ENCODE measurements at regions not wholly inside any gene's neighbourhood (a gene's known extent, or its start where the extent isn't known, plus 50 kb on each side); places are given as distances from the start of the nearest gene placed in this dataset.

- no peak for ATAC-seq (ENCODE audit: insufficient read depth, low FRiP score)
- no peaks in the 10 kb centered on the region for H3K9me3 ChIP-seq (ENCODE audit: control insufficient read depth in 4 of 4, insufficient read depth in 3 of 4, low read length in 3 of 4)
- DNase-seq, result no peak
- H3K9ac ChIP-seq (ENCODE audit: insufficient read depth in 1 of 2, low read length in 2 of 2), result no peak overlapping the region
- WGBS, 2 donors, result 82 to 85% methylated on average over 4 of the region's 4 CpGs
- no peak overlapping the region for H3K27ac ChIP-seq (ENCODE audit: low read depth in 1 of 2, low read length in 1 of 2)
- H3K4me1 ChIP-seq (ENCODE audit: control insufficient read depth in 5 of 5, insufficient read depth in 5 of 5, low read length in 5 of 5), result peaks cover 0 to 14% (median 7%) of the 10 kb centered on the region in 5 donors
- H3K4me3 ChIP-seq, result no peak overlapping the region
- no peaks in the 10 kb centered on the region for H3K36me3 ChIP-seq (ENCODE audit: control insufficient read depth in 4 of 4, insufficient read depth in 4 of 4, low read length in 4 of 4)
- TF ChIP-seq, protein P1, sequence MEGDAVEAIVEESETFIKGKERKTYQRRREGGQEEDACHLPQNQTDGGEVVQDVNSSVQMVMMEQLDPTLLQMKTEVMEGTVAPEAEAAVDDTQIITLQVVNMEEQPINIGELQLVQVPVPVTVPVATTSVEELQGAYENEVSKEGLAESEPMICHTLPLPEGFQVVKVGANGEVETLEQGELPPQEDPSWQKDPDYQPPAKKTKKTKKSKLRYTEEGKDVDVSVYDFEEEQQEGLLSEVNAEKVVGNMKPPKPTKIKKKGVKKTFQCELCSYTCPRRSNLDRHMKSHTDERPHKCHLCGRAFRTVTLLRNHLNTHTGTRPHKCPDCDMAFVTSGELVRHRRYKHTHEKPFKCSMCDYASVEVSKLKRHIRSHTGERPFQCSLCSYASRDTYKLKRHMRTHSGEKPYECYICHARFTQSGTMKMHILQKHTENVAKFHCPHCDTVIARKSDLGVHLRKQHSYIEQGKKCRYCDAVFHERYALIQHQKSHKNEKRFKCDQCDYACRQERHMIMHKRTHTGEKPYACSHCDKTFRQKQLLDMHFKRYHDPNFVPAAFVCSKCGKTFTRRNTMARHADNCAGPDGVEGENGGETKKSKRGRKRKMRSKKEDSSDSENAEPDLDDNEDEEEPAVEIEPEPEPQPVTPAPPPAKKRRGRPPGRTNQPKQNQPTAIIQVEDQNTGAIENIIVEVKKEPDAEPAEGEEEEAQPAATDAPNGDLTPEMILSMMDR (IDR thresholded peaks at IDR 0.05; ENCODE audit: control extremely low read depth, extremely low read depth), result no peak
- no peaks in the 10 kb centered on the region for H3K27me3 ChIP-seq (ENCODE audit: control insufficient read depth in 3 of 3, insufficient read depth in 3 of 3, low read length in 2 of 3)
Observed at GRCh38 chr2:220460257-220460985, 833.0 kb downstream of the SLC4A3 start.

- 91 to 96% methylated on average over 1 of the region's 1 CpG for WGBS, 2 donors
- no peak overlapping the region for H3K27ac ChIP-seq (ENCODE audit: low read depth in 1 of 2, low read length in 1 of 2)
- H3K4me3 ChIP-seq, result no peak overlapping the region
- DNase-seq (no peak), ATAC-seq (ENCODE audit: insufficient read depth, low FRiP score) (no peak)
- no peak overlapping the region for H3K9ac ChIP-seq (ENCODE audit: insufficient read depth in 1 of 2, low read length in 2 of 2)
- no peaks in the 10 kb centered on the region for H3K36me3 ChIP-seq (ENCODE audit: control insufficient read depth in 4 of 4, insufficient read depth in 4 of 4, low read length in 4 of 4)
- peaks cover 0 to 2% (median 0%) of the 10 kb centered on the region in 5 donors for H3K4me1 ChIP-seq (ENCODE audit: control insufficient read depth in 5 of 5, insufficient read depth in 5 of 5, low read length in 5 of 5)
- TF ChIP-seq, protein P1 (IDR thresholded peaks at IDR 0.05; ENCODE audit: control extremely low read depth, extremely low read depth), result no peak
- no peaks in the 10 kb centered on the region for H3K27me3 ChIP-seq (ENCODE audit: control insufficient read depth in 3 of 3, insufficient read depth in 3 of 3, low read length in 2 of 3)
- no peaks in the 10 kb centered on the region for H3K9me3 ChIP-seq (ENCODE audit: control insufficient read depth in 4 of 4, insufficient read depth in 3 of 4, low read length in 3 of 4)
Observed at GRCh38 chr2:220463876-220464275, 836.4 kb downstream of the SLC4A3 start.

DNA sequence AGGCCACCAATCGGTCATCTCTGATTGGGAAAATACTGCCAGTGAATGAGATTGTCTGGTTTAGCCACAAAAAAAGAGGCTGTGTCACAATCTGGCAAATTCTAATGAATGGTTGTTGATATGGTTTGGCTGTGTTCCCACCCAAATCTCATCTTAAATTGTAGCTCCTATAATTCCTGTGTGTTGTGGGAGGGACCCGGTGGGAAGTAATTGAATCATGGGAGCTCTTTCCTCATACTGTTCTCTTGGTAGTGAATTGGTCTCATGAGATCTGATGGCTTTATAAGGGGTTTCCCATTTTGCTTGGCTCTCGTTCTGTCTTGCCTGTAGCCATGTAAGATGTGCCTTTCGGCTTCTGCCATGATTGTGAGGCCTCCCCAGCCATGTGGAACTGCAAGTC, 838.3 kb downstream of the SLC4A3 start:
- DNase-seq (no peak), ATAC-seq (ENCODE audit: insufficient read depth, low FRiP score) (no peak)
- TF ChIP-seq, protein P1 (IDR thresholded peaks at IDR 0.05; ENCODE audit: control extremely low read depth, extremely low read depth), result no peak
- Histone ChIP-seq H3K4me1 (ENCODE audit: control insufficient read depth in 5 of 5, insufficient read depth in 5 of 5, low read length in 5 of 5) (peaks cover 0 to under 1% (median 0%) of the 10 kb centered on the region in 5 donors), H3K4me3 (no peak overlapping the region), H3K9me3 (ENCODE audit: control insufficient read depth in 4 of 4, insufficient read depth in 3 of 4, low read length in 3 of 4) (no peaks in the 10 kb centered on the region), H3K36me3 (ENCODE audit: control insufficient read depth in 4 of 4, insufficient read depth in 4 of 4, low read length in 4 of 4) (no peaks in the 10 kb centered on the region), H3K27me3 (ENCODE audit: control insufficient read depth in 3 of 3, insufficient read depth in 3 of 3, low read length in 2 of 3) (no peaks in the 10 kb centered on the region), H3K9ac (ENCODE audit: insufficient read depth in 1 of 2, low read length in 2 of 2) (no peak overlapping the region), H3K27ac (ENCODE audit: low read depth in 1 of 2, low read length in 1 of 2) (no peak overlapping the region)
- WGBS, 2 donors, result 73 to 86% methylated on average over 4 of the region's 4 CpGs

Measured in lung (tissue), 11 donors.